NCI-H345 (cell line): ENCODE measurements at regions not wholly inside any gene's neighbourhood (a gene's known extent, or its start where the extent isn't known, plus 50 kb on each side); places are given as distances from the start of the nearest gene placed in this dataset.
"Not testable (repeated sequence)": the region's sequence is repeated elsewhere in the genome, so short reads cannot be mapped to it uniquely, and the experiment has no call there.

ENCODE experiments used
- DNase-seq: peaks from one replicate; lab custom pipeline; 2025; lab: John Stamatoyannopoulos, UW

GRCh38 chr5:39691136-39691535 is 266.4 kb upstream of the DAB2 start:
- DNase-seq, result no peak

GRCh38 chr5:39689919-39690318 is 265.1 kb upstream of the DAB2 start:
- no peak for DNase-seq

- not testable (repeated sequence) for DNase-seq
These were observed 263.1 kb upstream of the DAB2 start for GRCh38 chr5:39687924-39688323.

- no peak for DNase-seq
These were observed 255.4 kb upstream of the DAB2 start for GRCh38 chr5:39680213-39680612.

- no peak for DNase-seq
These were observed 253.8 kb upstream of the DAB2 start for GRCh38 chr5:39678534-39678933.

GRCh38 chr5:39675676-39676075 is 250.9 kb upstream of the DAB2 start:
- DNase-seq, result no peak

GRCh38 chr5:39674209-39675082 is 249.7 kb upstream of the DAB2 start:
- no peak for DNase-seq

GRCh38 chr5:39671561-39671961 is 246.8 kb upstream of the DAB2 start:
- no peak for DNase-seq

- no peak for DNase-seq
These were observed 246.2 kb upstream of the DAB2 start for GRCh38 chr5:39670955-39671354.

GRCh38 chr5:39670391-39670790 is 245.6 kb upstream of the DAB2 start:
- no peak for DNase-seq

GRCh38 chr5:39668980-39669379 is 244.2 kb upstream of the DAB2 start:
- no peak for DNase-seq

GRCh38 chr5:39665328-39665727 is 240.5 kb upstream of the DAB2 start:
- no peak for DNase-seq

GRCh38 chr5:39662945-39663344 is 238.2 kb upstream of the DAB2 start:
- DNase-seq, result no peak

GRCh38 chr5:39661026-39661779 is 236.4 kb upstream of the DAB2 start:
- no peak for DNase-seq

GRCh38 chr5:39660020-39660419 is 235.2 kb upstream of the DAB2 start:
- DNase-seq, result no peak

- DNase-seq, result no peak
These were observed 234.1 kb upstream of the DAB2 start for GRCh38 chr5:39658866-39659265.

GRCh38 chr5:39657943-39658342 is 233.2 kb upstream of the DAB2 start:
- DNase-seq, result no peak

- no peak for DNase-seq
These were observed 231.8 kb upstream of the DAB2 start for GRCh38 chr5:39656600-39656999.

- DNase-seq, result no peak
These were observed 229.9 kb upstream of the DAB2 start for GRCh38 chr5:39654715-39655114.

- not testable (repeated sequence) for DNase-seq
These were observed 227.7 kb upstream of the DAB2 start for GRCh38 chr5:39652481-39652880.

- no peak for DNase-seq
These were observed 227.3 kb upstream of the DAB2 start for GRCh38 chr5:39652036-39652435.

- DNase-seq, result no peak
These were observed 225.4 kb upstream of the DAB2 start for GRCh38 chr5:39650008-39650762.

- no peak for DNase-seq
These were observed 224.1 kb upstream of the DAB2 start for GRCh38 chr5:39648848-39649227.
